Stimulated activated CD4-positive, alpha-beta T cell treated with anti-CD3 and anti-CD28 coated beads, Interleukin-4, amount 100 ng/mL, for 48 hours (primary cell): ENCODE measurements at regions not wholly inside any gene's neighbourhood (a gene's known extent, or its start where the extent isn't known, plus 50 kb on each side); places are given as distances from the start of the nearest gene placed in this dataset.
"Not testable (repeated sequence)": the region's sequence is repeated elsewhere in the genome, so short reads cannot be mapped to it uniquely, and the experiment has no call there.

ENCODE experiments used
- DNase-seq, 2 donors: peaks; one replicate each; pipeline ENCODE4 v3.0.0-alpha.2; 2020; ENCODE audit warnings: low read depth in 2 of 2

DNA sequence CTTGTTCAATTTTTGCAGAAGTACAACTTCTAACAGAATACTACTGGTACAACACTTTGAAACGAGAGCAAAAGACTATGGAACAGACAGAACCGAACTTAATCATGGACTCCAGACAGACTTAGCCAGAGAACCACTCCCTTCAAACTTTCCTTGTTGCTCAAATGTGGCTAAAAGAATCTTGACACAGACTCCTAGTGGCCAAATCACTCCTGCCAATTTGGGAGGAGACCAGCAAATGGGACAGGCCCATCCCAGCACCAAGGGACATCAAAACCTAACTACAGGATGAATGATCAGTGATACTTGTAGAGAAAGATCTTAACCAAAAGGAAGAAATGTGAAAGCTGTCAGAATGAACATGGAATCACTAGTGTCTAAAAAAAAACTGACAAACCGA lies 154.0 kb downstream of the MATN1 start:
- no peak for DNase-seq

GRCh38 chr1:30562559-30562958 lies 160.8 kb downstream of the MATN1 start:
- no peak for DNase-seq

- no peak for DNase-seq
These were observed 171.8 kb downstream of the MATN1 start for GRCh38 chr1:30551603-30552002.

GRCh38 chr1:30550365-30551220 lies 172.8 kb downstream of the MATN1 start:
- DNase-seq: no peak

- not testable (repeated sequence) for DNase-seq
These were observed 173.5 kb downstream of the MATN1 start for GRCh38 chr1:30549872-30550271.

DNA sequence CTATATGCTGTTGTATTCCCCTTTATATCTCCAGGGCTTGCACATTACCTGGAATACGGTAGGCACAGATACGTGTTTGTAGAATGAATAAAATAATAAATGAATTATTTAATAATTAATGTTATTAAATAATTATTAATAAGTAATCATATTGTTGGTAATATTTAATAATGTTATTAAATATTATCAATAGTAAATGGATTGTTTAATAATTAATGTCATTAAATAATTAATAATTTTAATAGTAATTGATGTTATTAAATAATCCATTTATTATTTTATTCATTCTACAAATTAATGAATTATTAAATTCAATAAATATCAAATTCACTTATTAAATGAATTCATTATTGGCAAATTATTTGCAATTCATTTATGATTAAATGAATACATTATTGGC lies 175.1 kb downstream of the MATN1 start:
- no peak for DNase-seq

DNA sequence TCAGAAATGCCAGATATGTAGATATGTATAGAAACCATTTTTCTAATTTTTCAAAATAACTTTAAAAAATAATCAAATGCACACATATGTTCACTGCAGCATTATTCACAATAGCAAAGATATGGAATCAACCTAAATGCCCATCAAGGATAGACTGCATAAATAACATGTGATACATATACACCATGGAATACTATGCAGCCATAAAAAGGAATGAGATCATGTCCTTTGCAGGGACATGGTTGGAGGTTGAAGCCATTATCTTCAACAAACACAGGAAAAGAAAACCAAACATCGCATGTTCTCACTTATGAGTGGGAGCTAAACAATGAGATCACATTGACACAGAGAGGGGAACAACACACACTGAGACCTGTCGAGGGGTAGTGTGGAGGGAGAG lies 176.1 kb downstream of the MATN1 start:
- not testable (repeated sequence) for DNase-seq

- no peak for DNase-seq
These were observed 178.0 kb downstream of the MATN1 start for GRCh38 chr1:30545365-30545764.

DNA sequence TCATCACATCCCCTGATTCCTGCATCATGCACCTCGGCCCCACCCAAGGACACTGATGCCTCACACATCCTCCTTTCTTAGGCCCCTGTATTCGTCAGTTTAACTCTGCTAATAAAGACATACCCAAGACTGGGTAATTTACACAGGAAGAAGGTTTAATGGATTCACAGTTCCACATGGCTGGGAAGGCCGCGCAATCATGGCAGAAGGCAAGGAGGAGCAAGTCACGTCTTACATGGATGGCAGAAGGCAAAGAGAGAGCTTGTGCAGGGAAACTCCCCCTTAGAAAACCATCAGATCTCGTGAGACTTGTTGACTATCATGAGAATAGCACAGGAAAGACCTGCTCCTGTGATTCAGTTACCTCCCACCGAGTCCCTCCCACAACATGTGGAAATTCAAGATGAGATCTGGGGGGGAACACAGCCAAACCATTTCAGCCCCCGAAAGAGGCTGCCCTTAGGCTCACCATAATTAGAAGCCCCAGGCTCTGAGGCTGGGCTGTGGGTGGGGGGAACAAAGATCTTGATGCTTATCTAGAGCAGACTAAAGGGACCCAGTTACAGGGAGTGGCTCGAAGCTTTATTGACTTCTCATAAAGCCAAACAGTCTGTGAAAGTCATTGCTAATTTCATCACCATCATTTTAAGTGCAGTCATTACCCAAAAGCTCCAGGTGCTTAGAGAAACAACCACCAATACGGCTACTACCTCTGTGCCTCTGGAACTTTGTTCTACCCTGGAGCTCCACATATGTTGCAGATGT lies 181.5 kb downstream of the MATN1 start:
- DNase-seq: no peak

DNA sequence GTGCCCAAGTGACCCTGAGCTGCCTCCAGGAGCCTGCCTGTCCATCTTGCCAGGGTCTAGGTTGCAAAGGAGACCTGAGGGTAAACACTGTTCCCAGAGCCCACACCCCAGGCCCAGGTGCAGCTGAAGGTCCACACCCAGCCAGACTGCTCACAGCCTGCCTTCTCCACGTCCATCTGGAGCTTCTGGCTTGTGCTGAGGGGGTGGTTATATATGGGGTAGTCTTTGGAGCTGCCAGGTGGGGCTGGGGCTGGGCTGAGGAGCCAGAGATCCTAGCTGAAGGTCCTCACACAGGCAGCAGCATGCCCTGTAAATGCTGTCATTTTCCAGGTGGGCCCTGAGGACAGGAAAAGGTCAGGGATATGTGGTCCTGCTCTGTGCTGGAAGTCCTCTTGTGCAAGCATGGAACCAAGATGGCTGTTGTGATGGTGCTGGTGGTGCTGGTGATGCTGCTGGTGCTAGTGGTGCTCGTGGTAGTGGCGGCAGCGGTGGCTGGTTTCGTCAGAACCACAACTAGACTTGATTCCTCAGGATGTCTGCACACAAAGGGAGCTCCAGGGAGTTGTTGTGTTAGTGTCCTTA lies 182.7 kb downstream of the MATN1 start:
- DNase-seq: no peak

DNA sequence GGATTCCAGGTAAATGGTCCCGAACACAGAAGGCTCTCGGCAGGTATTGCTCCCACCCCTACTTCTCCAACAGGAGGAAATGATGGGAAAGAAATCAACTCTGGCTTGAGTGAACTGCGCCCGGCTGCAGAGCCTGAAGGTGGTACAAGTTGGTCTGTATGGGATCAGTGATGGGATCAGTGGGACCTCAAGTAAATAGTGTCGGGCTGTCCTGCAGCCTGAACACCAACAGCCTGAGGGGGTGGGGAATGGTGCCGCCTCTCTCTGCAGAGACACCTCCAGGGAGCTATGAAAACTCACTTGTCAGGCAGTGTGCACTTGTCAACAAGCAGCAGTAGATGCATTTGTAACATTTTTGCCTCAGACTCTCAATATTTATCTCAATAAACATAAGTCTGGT lies 183.5 kb downstream of the MATN1 start:
- no peak for DNase-seq

GRCh38 chr1:30538993-30539867 lies 184.2 kb downstream of the MATN1 start:
- DNase-seq: no peak

DNA sequence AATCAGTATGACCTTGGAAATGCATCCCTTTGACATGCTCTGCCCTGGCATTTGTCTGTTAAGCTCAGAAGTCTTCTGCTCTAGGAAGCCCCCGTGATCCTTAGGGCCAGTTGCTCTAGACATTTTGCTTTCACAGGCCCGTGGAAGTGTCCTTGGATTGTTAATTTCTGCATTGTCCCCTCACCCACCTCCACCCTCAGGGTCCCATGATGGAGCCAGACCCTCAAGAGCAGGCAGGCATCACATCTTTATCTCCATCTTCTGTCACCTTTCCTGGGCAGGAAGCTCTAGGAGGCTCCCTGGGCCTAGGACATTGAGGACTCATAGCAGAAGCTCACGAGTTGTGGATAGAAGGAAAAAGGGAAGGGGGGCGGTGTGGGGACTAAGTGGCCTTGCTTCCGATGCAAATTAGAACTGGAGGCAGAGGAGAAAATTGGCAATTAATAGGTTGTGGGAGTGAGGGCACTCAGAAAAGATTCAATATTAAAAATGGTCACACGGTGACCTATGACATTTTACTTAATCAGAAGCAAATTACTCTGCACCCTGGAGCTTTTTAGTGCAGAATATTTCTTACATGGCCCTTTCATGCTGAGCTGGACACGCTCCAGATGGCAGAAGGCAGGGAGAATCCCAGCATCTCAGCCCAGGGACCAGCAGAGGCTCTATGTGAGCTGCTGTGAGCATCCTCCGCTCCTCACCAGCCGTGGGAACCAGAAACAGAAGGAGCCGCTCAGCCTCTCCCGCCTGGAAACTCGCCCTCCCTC lies 185.0 kb downstream of the MATN1 start:
- DNase-seq: no peak

- DNase-seq: no peak
These were observed 186.1 kb downstream of the MATN1 start for GRCh38 chr1:30537279-30537678.

DNA sequence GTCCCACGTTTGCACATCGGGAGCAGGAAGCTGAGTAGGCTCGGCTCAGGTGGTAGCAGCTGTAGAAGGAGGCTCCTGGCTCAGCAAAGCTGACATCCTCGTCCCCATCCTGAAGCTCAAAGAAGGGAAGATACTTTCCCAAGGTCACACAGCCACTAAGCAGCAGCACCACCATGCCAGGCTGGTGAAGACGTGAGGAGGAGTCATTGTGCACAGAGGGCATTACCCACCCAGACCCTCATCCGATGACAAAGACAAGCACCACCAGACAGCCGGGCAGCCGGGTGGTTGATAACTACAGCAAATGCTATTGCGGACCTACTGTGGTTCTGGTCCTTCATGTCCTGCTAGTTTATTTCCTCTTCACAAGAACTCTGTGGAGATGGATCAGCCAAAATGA lies 186.9 kb downstream of the MATN1 start:
- DNase-seq: no peak

DNA sequence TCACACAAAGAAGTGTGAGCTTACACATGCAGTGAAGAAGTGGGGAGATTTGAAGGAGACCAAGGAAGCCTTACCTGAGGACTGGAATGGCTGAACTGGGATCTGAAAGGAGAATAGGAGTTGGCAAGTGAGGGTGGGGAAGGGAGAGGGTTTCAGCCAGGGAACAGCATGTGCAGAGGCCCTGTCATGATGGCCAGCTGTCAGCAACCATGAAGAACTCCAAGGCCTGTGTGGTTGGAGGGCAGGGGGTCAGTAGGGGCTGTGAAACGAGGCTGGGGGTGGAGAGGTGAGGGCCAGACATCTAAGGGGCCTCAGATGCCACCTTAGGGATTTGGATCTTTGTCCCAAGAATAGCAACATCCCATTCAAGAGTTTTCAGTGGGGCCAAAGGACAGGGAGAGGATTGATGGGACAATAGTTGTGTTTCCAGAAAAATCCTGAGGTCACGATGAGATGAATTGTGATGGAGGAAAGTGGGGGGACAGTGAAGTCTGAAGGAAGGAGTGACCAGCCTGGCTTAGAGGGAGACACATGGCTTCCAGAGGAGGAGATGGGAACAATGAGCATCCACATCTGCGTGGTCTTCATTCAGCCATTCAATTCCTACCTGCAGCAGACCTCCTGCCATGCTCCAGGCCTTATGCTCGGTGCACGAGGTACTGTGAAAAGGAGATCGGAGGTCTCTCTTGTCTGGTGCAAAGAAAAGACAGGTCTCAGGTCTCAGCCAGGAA lies 187.6 kb downstream of the MATN1 start:
- DNase-seq: no peak

- no peak for DNase-seq
These were observed 188.8 kb downstream of the MATN1 start for GRCh38 chr1:30534551-30534940.

- DNase-seq: no peak
These were observed 189.4 kb downstream of the MATN1 start for GRCh38 chr1:30533796-30534550.

DNA sequence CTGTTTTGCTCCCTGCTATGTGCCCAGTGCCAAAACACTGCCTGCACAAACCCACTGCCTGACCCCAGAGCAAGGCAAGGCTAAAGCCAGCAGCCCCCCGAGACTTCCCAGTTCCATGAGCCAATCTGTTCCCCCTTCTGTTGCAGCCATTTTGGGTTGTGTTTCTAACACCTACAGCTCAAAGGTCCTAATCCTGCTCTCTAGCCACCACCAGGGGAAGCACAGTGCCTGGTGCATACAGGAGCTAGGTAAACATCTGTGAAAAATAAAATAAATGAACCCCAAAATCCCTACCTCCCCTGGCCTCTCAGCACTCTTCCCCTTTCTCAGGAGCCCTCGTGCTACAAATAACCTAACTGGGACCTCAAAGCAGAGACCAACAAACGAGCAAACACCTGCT lies 190.2 kb downstream of the MATN1 start:
- DNase-seq: no peak

GRCh38 chr1:30532621-30533020 lies 190.8 kb downstream of the MATN1 start:
- no peak for DNase-seq
